Esophagus mucosa (tissue), 1 donor: ENCODE measurements at regions not wholly inside any gene's neighbourhood (a gene's known extent, or its start where the extent isn't known, plus 50 kb on each side); places are given as distances from the start of the nearest gene placed in this dataset.
A peak's percentile ranks its signal among the peaks of the same experiment; 100 is the strongest.
"Not testable (repeated sequence)": the region's sequence is repeated elsewhere in the genome, so short reads cannot be mapped to it uniquely, and the experiment has no call there.

Experiments
- ATAC-seq: fragments of 200-7000 bp; cut with Tn5 transposase; one replicate; pipeline ENCODE4 v1.9.1; 2020
- donor health status: DM: yes; HTN: yes; CAD: no.

DNA sequence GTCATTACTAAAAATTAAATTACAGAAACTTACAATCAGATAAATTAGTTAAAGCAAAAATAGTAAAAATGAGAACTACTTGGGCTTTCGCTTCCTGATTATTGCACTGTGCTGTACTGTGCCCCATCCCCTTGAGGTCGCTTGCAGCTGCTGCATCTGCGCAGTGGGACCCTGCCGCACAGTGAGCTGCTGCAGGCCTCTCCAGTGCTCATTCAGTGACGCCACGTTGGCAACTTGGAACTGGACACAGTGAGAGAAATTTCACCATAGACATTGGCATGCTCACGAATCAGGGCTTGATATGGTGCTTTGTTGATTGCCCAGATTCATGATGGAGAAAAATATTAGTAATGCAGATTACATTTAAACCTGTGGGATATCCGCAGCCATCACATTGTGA is 290.8 kb upstream of the MYT1L start:
- ATAC-seq, result no peak

DNA sequence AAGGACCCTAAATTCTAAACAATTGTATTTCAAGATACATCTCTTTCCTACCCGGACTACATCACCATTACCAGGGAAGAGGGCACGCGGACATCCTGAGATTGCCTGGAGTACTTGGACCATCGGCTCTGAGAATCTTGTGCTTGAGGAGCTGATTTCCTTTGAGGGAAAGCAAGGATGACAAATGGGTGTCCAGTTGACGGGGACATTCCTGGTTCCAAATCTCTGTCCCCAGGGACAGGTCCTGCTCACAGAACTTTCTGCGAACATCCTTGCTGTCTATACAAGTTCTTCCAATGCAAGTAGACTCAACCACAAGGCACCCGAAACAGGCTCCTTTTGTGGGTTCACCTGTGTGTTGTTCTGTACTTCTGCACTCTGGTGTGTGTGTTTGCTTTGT is 289.5 kb upstream of the MYT1L start:
- ATAC-seq, result no peak

DNA sequence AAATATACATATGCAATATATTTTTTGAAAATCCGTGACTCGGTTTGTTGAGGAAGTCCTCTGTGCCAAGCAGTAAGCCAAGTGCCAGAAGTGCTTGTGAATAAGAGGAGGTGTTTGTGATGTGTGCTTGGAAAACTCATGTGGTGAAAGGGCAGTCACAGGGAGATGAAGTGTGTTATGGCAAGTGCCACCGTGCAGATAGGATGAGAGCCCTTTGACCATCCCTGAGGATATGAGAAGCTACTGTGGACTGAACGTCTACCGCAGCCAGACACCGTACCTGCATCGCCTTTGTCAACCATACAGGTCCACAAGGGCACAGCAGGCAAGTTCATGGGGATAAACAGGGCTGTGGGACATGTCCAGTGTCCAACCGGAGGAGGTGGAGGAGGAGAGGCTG is 288.9 kb upstream of the MYT1L start:
- no peak for ATAC-seq

DNA sequence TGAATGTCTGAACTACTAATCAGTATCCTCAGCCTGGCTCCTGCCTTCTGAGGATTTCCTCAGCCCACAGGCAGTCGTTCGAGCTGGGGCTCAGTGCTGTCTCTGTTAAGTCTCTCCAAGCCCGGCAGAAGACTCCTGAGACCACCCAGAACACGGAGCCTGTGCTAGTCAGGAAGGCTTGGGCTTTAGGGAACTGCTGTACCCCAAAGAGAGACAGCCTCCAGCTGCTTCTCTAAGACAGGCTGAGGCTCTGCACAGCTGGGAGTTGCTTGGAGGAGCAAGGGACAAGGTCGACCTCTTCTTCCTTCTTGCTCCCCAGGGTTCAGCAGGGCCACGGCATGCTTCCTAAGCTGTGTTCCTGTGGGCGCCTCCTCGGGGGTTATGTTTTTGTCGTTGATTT is 283.4 kb upstream of the MYT1L start:
- ATAC-seq, result no peak

DNA sequence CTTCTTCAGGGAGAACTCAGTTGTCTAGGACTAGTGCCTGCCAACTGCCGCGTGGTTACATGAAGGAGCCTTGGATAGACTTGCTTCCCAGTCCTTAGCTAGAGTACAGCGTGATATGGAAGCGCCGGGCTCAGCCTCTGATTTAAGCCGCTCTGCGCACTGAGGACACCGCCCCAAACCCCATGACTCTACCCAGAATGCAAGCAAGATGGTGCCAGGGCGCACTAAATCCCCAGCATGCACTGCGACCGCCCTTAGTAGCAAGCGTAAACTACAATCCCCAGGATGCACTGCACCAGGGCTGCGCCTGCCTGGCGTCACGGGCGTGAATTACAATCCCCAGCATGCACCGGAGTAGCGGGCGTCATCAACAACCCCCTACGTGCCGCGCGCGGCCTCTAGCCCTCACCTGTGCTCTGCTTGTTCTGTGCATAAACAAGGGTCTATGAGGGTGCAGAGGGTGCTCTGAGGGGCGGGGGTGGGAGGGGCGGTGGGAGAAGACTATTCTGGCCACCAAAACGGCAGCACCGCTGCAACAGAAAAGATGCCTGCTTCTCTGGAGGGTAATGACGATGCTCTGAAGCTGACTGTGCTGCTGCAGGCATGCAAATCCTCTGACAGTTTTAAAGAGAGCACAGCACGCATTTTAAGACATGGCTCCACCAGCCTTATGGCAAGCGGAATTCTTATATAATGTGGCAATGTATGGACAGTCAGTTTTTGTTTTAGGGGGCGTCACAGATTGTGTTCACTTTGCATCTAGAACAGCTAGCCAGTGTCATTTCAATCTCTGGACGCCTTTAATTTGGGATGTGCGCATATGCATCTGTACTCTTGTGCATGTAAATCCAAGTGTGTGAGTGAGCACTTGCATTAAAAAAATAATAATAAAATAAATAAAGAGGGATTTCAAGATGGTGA is 282.5 kb upstream of the MYT1L start:
- peak; percentile 100 for ATAC-seq

DNA sequence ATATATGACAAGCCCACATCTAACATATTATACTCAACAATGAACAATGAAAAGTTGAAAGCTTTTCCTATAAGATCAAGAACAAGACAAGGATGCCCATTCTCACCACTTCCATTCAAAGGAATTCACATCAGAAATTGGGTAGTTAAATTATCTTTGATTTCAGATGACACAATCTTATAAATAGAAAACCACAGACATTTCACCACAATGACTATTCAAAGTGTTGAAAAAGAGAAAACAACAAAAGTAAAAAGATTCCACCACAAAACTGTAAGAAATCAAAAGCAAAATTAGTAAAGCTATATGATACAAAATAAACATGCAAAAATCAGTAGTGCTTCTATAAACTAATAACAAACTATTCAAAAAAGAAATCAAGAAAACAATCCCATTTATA is 279.7 kb upstream of the MYT1L start:
- ATAC-seq, result no peak

DNA sequence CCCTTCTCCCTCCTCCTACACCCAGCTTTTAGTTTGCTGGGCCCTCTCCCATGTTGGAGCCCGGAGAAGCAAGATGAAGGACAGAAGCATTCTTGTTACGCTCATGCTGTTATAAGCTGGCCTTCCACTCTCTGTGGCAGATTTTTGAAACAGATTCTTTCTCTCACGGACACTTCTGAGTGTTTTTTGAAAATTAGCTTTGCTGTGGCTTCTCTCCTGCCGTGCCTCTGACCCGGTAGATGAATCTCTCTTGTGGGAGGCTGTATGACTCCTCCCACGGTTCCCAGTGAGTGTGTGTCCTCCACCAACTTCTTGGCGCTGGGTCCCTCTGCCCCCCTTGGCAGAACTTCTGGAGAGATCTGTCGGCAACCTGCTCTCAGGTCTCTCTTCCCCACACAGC is 269.3 kb upstream of the MYT1L start:
- ATAC-seq, result no peak

DNA sequence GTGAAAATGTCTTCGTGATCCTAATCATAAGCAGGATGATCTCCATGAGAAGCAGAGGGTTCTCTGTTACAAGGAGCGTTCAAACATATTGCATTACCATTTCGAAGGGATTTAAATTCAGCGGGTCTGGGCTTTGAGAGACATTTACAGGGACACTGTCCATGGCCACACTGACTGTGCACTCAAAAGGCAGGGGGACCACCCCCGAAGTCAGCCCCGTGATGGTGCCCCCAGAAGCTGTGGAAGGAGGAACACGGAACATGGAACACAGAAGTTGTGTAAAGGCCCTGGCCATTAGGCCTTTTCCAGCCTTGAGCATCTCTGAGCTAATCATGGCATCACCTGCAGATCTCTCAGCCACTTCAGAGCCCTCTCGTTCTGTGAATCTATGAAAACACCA is 268.4 kb upstream of the MYT1L start:
- ATAC-seq, result no peak

DNA sequence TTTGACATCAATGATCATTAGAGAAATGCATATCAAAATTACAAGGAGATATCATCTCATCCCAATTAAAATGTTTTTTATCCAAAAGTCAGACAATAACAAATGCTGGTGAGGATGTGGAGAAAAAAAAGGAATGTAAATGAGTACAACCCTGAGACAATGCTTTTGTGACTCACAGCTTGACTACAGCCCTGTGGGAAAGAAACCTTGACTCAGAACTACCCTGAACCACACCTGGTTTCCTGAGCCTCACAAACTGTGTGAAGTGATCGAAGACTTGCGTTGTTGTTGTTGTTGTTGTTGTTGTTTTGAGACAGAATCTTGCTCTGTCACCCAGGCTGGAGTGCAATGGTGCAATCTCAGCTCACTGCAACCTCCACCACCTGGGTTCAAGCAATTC is 266.6 kb upstream of the MYT1L start:
- ATAC-seq, result no peak

DNA sequence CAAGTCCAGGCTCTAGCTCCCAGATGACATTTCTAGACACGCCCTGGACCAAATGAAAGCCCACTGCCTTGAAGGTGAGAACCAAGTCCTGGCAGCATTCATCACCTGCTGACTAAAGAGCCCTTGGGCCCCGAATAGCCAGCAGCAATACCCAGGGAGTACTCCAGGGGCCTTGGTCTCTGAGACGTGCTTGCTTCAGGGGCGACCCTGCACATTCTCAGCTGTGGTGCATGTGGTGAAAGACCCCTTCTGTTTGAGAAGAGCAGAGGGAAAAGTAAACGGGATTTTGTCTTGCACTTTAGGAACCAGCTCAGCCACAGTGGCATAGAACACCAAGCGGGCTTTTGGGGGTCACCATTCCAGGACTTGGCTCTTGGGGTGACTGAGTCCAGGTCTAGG is 260.5 kb upstream of the MYT1L start:
- ATAC-seq, result no peak

DNA sequence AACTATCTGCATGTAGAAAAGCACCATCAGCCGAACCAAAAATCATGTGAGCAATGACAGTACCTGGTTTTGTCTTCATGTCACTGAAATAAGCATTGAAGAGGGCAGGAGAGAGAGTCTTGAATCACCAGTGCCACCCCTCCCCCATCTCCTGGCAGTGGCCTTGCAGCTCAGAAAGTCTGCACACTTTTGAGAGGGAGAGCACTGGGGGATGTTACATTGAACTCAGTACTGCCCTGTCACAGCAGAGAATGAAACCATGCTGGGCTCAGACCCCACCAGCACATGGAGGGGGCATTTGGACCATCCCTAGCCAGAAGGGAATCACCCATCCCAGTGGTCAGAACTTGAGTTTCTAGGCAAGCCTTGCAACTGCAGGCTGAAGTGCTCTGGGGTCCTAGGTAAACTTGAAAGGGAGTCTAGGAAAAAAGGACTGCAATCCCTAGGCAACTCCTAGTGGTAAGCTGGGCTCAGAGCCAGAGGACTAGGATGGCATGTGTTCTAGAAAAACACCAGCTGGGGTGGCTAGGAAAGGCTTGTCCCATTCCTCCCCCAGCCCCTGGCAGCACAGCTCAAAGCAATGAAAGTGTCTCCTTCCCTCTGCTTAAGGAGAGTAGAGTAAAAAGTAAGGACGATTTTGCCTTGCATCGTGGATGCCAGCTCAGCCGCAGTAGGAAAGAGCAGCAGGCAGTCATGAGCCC is 259.9 kb upstream of the MYT1L start:
- no peak for ATAC-seq

DNA sequence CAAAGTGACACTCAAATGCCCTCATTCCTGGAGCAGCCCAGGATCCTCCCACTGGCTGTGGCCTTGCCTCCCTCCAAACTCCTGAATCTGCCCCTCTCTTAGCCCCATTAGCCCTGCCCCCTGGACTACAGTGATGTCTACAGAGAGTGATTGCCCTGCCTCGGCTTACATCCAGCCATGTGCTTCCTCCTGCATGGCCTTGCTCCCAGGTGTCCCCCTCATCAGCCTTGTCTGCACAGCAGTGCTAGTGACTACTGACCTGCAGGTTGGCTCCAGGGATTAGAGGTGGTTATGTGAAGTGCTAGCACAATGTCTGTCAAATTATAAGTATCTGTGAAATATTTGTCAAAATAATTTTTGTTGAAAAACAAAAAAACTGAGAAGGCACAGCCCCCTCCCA is 259.1 kb upstream of the MYT1L start:
- no peak for ATAC-seq

DNA sequence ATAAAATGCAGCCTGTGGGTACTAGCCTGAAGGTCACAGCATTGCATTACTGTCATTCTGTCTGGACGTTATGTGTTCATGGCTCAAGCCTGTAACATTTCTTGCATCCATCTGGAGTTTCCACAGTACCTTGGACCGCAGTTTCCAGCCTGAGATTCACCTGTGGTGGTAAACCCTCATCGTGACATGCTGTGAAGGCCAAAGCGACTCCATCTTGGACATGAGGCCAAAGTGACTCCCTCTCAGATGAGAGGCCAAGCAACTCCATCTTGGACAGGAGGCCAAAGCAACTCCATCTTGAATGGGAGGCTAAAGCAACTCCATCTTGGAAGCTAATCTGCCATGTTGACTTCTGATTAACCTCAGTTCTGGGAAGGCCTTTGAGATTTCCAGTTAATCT is 257.7 kb upstream of the MYT1L start:
- no peak for ATAC-seq

DNA sequence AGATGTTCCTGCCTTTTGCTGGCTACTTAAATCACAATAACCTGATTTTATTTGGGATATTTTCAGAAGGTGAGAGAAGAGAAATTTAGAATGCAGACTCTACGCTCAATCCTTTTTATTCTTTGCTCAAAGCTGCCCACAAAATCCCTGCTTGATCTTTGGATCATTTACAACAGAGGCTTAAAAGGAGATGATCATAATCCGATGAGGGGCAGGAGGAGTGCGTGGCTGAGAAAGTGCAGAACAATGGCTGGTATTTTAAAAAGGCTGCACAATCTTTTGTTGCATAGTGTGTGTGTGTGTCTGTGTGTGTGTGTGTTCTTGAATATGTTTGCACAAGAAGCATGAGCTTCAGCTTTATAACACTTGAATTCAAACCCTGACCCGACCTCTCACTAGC is 256.3 kb upstream of the MYT1L start:
- no peak for ATAC-seq

DNA sequence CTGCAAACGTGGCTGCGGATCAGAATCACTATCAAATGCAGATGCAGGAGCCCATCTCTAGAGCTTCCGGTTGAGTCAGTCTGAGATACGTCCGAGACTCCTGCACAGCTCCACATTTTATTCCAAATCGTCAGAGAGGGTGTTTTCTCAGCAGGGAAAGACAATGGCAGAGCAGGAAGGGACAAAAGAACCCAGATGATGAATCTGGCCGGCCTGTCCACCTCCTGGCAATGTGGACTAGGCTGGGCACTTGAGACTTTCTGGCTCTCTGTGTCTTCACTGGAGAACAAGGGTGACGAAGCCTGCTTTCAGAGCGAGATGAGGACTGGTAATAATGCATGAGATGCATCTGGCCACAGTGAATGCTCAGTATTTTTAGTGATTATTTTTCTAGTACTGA is 255.9 kb upstream of the MYT1L start:
- ATAC-seq, result no peak

DNA sequence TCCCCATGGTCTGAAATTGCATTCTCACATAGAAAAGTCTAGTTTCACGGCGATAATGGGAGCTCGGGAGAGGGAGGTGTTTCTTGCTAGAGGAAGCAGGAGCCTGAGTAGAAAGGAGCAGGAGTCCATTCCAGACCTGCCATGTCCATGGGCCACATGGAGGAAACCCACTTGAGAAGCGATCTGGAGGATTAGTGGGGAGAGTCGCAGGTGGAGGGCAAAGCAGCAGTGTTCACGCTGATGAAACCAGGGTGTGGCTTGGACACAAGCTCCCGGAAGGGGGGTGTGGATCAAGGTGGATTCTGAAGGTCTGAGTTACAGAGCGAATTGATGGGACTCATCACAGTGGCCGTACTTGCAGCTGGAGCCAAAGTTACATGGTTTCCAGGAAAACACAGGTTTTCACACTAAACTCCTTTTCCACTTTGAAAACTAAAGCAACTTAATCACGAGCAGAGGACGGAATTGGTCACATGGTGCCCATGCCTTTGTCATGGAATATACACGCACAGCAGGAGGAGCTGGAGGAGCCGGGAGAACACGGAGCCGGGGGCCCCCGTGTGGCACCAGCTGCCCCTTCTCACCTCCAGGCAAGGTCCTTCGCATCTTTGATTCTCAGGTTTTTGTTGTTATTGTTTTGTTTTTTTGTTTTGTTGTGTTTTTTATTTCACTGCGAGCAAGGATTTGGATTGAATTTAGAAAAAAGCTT is 255.1 kb upstream of the MYT1L start:
- ATAC-seq, result no peak

DNA sequence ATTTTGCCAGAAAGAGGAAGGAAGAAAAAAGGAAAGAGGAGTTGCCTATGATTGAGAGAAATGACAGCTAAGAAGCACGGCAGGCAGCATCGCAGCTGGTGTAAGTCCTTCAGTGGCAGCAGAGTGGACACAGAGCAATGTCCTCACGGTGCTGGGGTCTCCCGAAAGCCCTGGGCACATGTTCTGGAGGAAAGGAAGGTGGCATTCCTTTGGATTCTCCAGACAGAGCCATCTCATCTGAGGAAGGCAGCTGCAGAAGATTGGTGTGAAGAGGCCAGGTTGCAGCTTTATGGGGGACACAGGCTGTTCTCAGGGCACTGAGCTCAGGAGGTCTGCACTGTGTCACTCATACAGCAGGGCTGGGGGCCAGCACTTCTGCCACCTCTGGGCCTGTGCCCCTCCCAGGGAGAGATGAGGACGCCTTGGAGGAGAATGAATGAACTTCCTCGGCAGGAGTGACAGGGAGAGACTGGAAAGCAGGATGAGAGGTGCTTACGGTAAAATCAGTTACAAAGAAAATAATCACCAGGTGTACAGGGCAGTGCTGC is 252.0 kb upstream of the MYT1L start:
- ATAC-seq, result no peak

DNA sequence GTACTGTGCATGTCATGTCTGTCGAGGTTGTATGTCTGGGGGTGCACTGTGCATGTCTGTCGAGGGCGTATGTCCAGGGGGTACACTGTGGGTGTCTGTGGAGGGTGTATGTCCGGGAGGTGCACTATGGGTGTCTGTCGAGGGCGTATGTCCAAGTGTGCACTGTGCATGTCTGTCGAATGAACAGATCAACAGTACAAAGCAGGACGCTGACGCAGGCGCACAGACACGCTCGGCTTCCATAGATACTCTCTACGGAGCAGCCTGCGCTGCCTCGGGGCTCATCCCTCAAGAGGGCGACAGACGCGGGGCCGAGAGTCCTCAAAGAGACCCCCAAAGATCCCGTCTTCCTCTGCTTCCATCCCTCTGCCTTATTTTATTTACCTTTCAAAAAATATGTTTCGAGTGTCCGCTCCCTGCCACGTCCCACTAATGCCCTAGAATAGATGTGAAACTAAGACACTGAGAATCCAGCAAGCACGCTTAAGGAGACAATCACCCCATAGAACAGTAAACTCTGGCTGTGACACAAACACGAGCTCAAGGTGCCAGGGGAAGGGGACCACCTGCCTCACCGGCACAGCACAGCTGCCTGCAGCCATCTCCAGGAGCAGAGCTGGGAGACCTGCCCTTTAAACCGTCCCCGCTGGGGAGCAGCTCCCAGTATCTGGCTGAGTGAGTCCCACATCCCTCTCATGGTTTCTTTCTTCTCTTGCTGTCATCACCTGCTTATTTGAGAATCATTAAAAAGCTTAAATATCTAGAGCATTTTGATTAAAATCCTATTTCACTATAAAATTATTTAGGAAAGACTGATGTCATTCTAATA is 250.5 kb upstream of the MYT1L start:
- no peak for ATAC-seq

DNA sequence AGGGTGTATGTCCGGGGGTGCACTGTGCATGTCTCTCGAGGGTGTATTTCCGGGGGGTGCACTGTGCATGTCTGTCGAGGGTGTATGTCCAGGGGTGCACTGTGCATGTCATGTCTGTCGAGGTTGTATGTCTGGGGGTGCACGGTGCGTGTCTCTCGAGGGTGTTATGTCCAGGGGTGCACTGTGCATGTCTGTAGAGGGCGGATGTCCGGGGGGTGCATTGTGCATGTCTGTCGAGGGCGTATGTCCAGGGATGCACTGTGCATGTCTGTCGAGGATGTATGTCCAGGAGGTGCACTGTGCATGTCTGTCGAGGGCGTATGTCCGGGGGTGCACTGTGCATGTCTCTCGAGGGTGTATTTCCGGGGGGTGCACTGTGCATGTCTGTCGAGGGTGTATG is 249.8 kb upstream of the MYT1L start:
- not testable (repeated sequence) for ATAC-seq

DNA sequence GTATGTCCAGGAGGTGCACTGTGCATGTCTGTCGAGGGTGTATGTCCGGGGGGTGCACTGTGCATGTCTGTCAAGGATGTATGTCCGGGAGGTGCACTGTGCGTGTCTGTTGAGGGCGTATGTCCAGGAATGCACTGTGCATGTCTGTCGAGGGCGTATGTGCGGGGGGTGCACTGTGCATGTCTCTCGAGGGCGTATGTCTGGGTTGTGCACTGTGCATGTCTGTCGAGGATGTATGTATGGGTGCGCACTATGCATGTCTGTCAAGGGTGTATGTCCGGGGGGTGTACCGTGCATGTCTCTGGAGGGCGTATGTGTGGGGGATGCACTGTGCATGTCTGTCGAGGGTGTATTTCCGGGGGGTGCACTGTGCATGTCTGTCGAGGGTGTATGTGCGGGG is 249.3 kb upstream of the MYT1L start:
- ATAC-seq, result no peak

DNA sequence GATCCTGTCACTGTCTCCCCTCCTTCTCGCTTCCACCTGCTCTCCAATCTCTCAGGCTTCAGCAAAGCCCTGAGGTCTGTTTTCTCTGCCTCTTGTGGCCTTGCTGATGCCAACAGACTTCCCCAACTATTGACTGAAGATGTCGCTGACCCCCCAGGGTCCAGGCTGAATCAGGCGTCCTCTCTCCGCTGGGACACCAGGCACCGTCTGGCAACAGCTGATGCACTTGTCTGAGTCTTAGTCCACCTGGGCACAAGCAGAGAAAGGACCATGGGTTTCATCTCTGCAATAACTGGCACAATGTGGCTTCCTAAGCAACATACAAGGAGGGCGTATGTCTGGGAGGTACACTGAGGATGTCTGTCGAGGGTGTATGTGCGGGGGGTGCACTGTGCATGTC is 248.7 kb upstream of the MYT1L start:
- no peak for ATAC-seq

DNA sequence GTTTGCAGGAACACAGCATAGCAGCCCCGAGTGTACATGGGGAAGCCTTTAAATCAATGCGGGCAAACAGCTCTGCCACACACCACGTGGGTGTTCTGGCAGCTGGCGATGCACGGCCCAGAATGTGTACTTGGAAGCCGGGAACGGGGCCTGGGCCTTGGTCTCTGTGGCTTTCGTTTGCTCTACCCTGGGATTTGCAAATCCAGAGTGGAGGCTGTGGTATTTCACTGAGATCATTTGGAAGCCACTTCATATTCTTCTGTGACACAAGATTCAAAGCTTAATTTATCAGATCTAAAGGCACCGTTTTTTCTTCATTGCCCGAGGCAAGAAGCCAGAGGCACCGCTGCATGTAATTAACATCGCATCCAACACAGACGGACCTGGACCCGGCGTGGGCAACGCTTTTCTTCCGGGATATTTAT is 246.3 kb upstream of the MYT1L start:
- no peak for ATAC-seq
